ENCODE measurements at regions not wholly inside any gene's neighbourhood (a gene's known extent, or its start where the extent isn't known, plus 50 kb on each side); places are given as distances from the start of the nearest gene placed in this dataset.

- TF ChIP-seq POU2F2 (IDR thresholded peaks at IDR 0.05; ENCODE audit: low read depth, low read length) (no peak), TAF1 (IDR thresholded peaks at IDR 0.05; ENCODE audit: low read depth, low read length) (no peak), PAX5 (IDR thresholded peaks at IDR 0.05; ENCODE audit: insufficient read depth, low read length, severe bottlenecking) (no peak)
- no peak for DNase-seq (ENCODE audit: insufficient read length, low spot score)
- no peak for FAIRE-seq
Observed at GRCh38 chr18:22536558-22536957, 118.8 kb upstream of the CTAGE1 start.

- TF ChIP-seq PAX5 (IDR thresholded peaks at IDR 0.05; ENCODE audit: insufficient read depth, low read length, severe bottlenecking): no peak
- no peak for TF ChIP-seq POLR2AphosphoS5 (IDR thresholded peaks at IDR 0.05; ENCODE audit: low read depth, low read length)
- TF ChIP-seq POU2F2 (IDR thresholded peaks at IDR 0.05; ENCODE audit: low read depth, low read length): no peak
- TF ChIP-seq SPI1 (IDR thresholded peaks at IDR 0.05; ENCODE audit: low read depth, low read length): no peak
- no peak for TF ChIP-seq TAF1 (IDR thresholded peaks at IDR 0.05; ENCODE audit: low read depth, low read length)
- no peak for TF ChIP-seq POLR2A (IDR thresholded peaks at IDR 0.05; ENCODE audit: low read depth, low read length)
- DNase-seq (ENCODE audit: insufficient read length, low spot score) (no peak), FAIRE-seq (no peak)
Observed at GRCh38 chr18:22538426-22538825, 120.7 kb upstream of the CTAGE1 start.

- DNase-seq (ENCODE audit: insufficient read length, low spot score) (no peak), FAIRE-seq (no peak)
- TF ChIP-seq PAX5 (IDR thresholded peaks at IDR 0.05; ENCODE audit: insufficient read depth, low read length, severe bottlenecking) (no peak), SPI1 (IDR thresholded peaks at IDR 0.05; ENCODE audit: low read depth, low read length) (no peak), TAF1 (IDR thresholded peaks at IDR 0.05; ENCODE audit: low read depth, low read length) (no peak), POLR2A (IDR thresholded peaks at IDR 0.05; ENCODE audit: low read depth, low read length) (no peak), POU2F2 (IDR thresholded peaks at IDR 0.05; ENCODE audit: low read depth, low read length) (no peak), POLR2AphosphoS5 (IDR thresholded peaks at IDR 0.05; ENCODE audit: low read depth, low read length) (no peak)
Observed at GRCh38 chr18:22539051-22539765, 121.5 kb upstream of the CTAGE1 start.

DNA sequence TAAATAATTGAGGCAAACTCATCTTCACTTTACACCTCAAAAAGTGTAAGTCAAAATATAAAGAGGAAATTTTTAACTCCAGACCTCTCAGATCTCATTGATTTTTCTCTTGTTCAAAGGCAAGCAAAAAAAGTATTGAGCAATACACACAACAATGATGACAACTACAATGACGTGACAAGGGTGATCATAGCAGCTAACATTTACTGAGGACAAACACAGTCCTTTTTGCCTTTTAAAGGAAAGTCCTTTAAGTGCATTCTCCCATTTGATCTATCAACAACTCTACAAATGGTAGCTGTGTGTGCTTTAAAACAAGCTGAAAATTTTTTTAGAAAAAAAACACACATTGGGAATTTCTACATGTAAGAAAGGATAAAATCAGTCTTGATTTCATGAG lies 123.5 kb upstream of the CTAGE1 start:
- TF ChIP-seq SPI1 (IDR thresholded peaks at IDR 0.05; ENCODE audit: low read depth, low read length) (no peak), POLR2A (IDR thresholded peaks at IDR 0.05; ENCODE audit: low read depth, low read length) (no peak), TAF1 (IDR thresholded peaks at IDR 0.05; ENCODE audit: low read depth, low read length) (no peak), POLR2AphosphoS5 (IDR thresholded peaks at IDR 0.05; ENCODE audit: low read depth, low read length) (no peak), PAX5 (IDR thresholded peaks at IDR 0.05; ENCODE audit: insufficient read depth, low read length, severe bottlenecking) (no peak)
- no peak for FAIRE-seq
- DNase-seq (ENCODE audit: insufficient read length, low spot score): no peak

GRCh38 chr18:22542406-22542835 lies 124.7 kb upstream of the CTAGE1 start:
- FAIRE-seq (no peak), DNase-seq (ENCODE audit: insufficient read length, low spot score) (no peak)
- no peak for TF ChIP-seq POLR2AphosphoS5 (IDR thresholded peaks at IDR 0.05; ENCODE audit: low read depth, low read length)

DNA sequence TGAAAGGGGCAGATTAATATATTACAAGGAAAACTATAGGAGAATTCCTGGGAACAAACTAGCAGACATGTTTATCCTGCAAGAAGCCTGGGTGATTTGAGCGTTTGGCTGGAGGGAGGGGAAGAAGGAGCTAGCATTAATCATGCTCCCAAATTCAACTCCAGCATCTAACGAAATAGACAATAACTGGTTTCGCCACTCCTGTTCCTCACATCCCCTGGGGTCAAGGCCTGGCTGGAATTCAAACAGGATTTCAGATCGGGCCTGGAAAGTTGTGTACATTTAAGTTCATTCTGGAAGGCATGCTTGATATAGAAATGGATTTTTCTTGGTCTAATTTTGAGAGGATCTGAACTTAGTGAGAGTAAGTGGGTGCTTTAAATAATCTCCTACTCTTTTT lies 126.1 kb upstream of the CTAGE1 start:
- DNase-seq (ENCODE audit: insufficient read length, low spot score) (no peak), FAIRE-seq (no peak)
- TF ChIP-seq PAX5 (IDR thresholded peaks at IDR 0.05; ENCODE audit: insufficient read depth, low read length, severe bottlenecking): no peak
- TF ChIP-seq POLR2AphosphoS5 (IDR thresholded peaks at IDR 0.05; ENCODE audit: low read depth, low read length): no peak
- no peak for TF ChIP-seq POLR2A (IDR thresholded peaks at IDR 0.05; ENCODE audit: low read depth, low read length)
- TF ChIP-seq TAF1 (IDR thresholded peaks at IDR 0.05; ENCODE audit: low read depth, low read length): no peak
- no peak for TF ChIP-seq SPI1 (IDR thresholded peaks at IDR 0.05; ENCODE audit: low read depth, low read length)
- no peak for TF ChIP-seq POU2F2 (IDR thresholded peaks at IDR 0.05; ENCODE audit: low read depth, low read length)

DNA sequence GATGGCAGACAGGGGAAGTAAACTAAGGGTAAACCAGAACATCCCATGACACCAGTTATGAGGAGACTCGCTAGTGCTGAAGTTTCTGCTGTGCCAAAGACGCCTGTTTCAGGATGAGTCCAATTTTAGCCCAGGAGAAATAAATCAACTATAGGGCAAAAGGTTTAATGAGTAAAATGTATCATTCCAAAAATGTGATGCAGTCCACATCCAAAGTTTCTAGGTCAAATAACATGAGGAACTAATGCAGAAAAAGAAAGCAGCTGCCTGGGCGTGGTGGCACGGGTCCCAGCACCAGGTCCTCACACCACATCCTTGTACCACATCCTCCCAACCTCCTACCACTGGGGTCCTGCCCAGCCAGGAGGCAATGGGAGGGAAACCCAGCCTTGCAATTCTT lies 126.9 kb upstream of the CTAGE1 start:
- DNase-seq (ENCODE audit: insufficient read length, low spot score) (no peak), FAIRE-seq (no peak)
- TF ChIP-seq POLR2A (IDR thresholded peaks at IDR 0.05; ENCODE audit: low read depth, low read length) (no peak), PAX5 (IDR thresholded peaks at IDR 0.05; ENCODE audit: insufficient read depth, low read length, severe bottlenecking) (no peak), SPI1 (IDR thresholded peaks at IDR 0.05; ENCODE audit: low read depth, low read length) (no peak), POLR2AphosphoS5 (IDR thresholded peaks at IDR 0.05; ENCODE audit: low read depth, low read length) (no peak), POU2F2 (IDR thresholded peaks at IDR 0.05; ENCODE audit: low read depth, low read length) (no peak), TAF1 (IDR thresholded peaks at IDR 0.05; ENCODE audit: low read depth, low read length) (no peak)

DNA sequence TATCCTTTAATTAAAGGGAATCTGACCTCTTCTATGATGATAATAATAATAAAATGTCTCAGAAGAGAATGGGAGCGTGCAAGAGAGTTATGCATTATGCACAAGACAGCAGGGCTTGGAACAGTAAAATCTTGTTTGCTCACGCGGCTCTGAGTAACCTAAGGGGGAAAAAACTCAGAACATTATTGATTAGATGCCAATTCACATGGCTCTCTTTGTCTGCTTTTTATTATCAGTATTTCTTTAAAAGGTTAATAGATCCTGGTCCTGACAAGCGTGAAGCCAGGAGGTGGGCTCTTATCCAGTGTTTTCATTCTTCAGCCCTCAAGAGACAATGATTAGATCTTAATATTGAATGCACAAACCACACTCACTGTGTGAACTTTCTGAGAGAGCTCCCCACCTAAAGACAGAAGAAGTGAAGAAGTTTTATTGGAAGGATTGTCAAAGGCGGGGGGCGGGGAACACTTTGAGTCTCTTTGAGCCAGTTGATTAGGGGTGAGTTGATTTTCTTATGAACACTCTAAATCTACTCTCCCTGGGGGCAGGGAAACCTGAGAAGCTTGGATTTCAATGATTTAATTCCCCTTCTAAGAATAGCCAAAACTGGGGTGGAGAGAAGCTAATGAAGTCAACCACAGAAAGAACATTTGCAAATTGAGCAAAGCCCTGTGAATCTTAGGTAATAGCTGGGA lies 127.5 kb upstream of the CTAGE1 start:
- TF ChIP-seq POU2F2 (IDR thresholded peaks at IDR 0.05; ENCODE audit: low read depth, low read length): no peak
- TF ChIP-seq TAF1 (IDR thresholded peaks at IDR 0.05; ENCODE audit: low read depth, low read length): no peak
- no peak for TF ChIP-seq POLR2AphosphoS5 (IDR thresholded peaks at IDR 0.05; ENCODE audit: low read depth, low read length)
- no peak for TF ChIP-seq PAX5 (IDR thresholded peaks at IDR 0.05; ENCODE audit: insufficient read depth, low read length, severe bottlenecking)
- TF ChIP-seq POLR2A (IDR thresholded peaks at IDR 0.05; ENCODE audit: low read depth, low read length): no peak
- TF ChIP-seq SPI1 (IDR thresholded peaks at IDR 0.05; ENCODE audit: low read depth, low read length): no peak
- FAIRE-seq (no peak), DNase-seq (ENCODE audit: insufficient read length, low spot score) (no peak)

DNA sequence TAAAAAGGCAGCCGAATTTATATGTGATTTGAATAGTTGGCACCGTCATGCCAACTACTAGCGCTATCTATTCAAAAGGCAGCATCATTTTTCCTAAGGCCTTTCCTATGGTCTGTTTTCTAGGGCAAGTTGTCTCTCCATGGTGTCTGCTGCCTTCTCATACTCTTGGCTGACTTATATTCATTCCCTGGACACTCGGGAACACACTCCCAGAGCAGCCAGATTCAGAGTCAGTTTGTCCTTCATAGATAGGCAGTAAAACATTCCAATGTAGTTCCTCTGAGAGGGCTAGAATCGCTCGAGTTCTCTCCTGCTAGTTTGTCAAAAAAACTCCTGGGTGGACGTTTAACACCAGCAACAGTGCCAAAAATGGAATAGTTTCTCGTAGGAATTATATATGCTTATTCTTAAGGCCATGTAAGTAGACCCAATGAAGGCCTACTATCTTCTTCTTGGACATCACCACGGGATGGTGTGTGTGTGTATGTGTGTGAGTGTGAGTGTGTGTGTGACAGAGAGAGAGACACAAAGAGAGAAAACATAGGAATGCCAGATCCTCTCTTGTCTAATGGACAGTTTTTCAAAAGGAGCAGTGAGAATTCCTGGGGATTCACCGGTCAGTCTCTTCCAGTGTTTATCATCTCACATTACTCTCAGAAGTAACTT lies 129.3 kb upstream of the CTAGE1 start:
- FAIRE-seq: no peak

More for the DNA sequence above, 129.3 kb upstream of the CTAGE1 start:
- DNase-seq (ENCODE audit: insufficient read length, low spot score): no peak
- TF ChIP-seq POLR2AphosphoS5 (IDR thresholded peaks at IDR 0.05; ENCODE audit: low read depth, low read length) (no peak), PAX5 (IDR thresholded peaks at IDR 0.05; ENCODE audit: insufficient read depth, low read length, severe bottlenecking) (no peak), SPI1 (IDR thresholded peaks at IDR 0.05; ENCODE audit: low read depth, low read length) (no peak), POU2F2 (IDR thresholded peaks at IDR 0.05; ENCODE audit: low read depth, low read length) (no peak)
